GM18868 (cell line): ENCODE measurements at regions not wholly inside any gene's neighbourhood (a gene's known extent, or its start where the extent isn't known, plus 50 kb on each side); places are given as distances from the start of the nearest gene placed in this dataset.

Source experiments
- ATAC-seq: cut with Tn5 transposase; IDR thresholded peaks from one replicate; pipeline ENCODE4 v1.9.1; 2021; ENCODE audit warnings: mild to moderate bottlenecking, moderate library complexity; ENCODE audit not compliant: unreplicated experiment

GRCh38 chr2:22769497-22769896 lies 615.5 kb upstream of the KLHL29 start:
- no peak for ATAC-seq

GRCh38 chr2:22784566-22784965 lies 600.4 kb upstream of the KLHL29 start:
- ATAC-seq, result no peak

GRCh38 chr2:22786817-22787216 lies 598.2 kb upstream of the KLHL29 start:
- no peak for ATAC-seq

GRCh38 chr2:22787745-22788144 lies 597.2 kb upstream of the KLHL29 start:
- no peak for ATAC-seq

- ATAC-seq, result no peak
Measured at GRCh38 chr2:22788749-22789327, 596.1 kb upstream of the KLHL29 start.

DNA sequence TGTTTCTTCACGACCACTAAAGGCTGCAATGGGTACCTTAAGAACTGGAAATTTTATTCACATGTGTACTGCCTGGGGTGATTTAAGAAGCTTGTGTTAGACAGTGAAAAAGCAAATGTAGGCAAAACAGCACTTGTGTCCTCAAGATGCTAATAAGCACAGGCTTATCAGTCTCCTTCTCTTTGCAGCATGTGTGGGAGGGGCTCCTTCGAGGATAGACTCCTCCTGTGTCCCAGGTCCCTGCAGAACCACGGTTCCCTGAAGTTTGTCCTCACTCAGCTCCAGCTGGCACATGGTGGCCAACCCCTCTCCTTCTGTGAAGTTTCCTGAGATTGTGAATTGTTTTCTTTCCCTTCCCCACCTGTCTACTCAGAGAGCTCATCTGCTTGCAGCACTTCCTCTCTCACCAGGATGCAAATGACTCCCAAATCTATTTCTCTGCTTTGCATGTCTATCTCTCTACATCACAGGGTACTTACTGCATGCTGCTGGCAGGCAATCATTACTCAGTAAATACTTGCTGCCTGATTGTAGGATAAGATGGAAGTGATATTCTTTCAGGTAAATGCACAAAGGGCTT lies 589.6 kb upstream of the KLHL29 start:
- no peak for ATAC-seq

GRCh38 chr2:22798386-22798785 lies 586.6 kb upstream of the KLHL29 start:
- ATAC-seq, result no peak

GRCh38 chr2:22800412-22800811 lies 584.6 kb upstream of the KLHL29 start:
- no peak for ATAC-seq

DNA sequence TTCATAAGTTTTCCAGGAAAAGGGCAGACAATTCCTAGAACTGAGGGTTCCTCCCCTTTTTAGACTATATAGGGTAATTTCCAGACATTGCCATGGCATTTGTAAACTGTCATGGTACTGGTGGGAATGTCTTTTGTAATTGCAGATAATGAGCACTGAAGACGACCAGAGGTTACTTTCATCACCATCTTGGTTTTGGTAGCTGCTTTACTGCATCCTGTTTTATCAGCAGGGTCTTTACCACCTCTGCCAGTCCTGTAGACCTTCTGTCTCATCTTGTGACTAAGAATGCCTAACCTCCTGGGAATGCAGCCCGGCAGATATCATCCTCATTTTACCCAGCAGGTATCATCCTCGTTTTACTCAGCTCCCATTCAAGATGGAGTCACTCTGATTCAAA lies 583.9 kb upstream of the KLHL29 start:
- no peak for ATAC-seq

DNA sequence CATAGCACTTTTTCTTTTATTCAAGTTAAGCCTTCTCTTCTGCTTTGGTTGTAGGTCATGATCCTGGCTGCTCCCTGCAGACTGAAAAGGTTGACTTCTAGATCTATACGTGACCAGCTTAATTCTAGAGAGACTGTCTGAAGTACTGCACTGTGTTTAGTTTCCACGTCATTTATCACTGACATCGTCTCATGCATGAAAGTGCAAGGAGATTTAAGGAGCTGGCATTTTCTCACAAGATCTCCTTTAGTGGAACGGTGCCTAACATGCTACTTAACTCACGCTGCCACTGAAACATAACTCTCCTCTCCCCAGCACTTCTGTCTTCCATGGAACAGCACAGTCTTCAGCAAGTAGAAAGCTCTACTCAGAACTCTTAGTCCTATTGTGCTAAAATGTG lies 583.0 kb upstream of the KLHL29 start:
- no peak for ATAC-seq

GRCh38 chr2:22807872-22808271 lies 577.1 kb upstream of the KLHL29 start:
- ATAC-seq, result no peak

DNA sequence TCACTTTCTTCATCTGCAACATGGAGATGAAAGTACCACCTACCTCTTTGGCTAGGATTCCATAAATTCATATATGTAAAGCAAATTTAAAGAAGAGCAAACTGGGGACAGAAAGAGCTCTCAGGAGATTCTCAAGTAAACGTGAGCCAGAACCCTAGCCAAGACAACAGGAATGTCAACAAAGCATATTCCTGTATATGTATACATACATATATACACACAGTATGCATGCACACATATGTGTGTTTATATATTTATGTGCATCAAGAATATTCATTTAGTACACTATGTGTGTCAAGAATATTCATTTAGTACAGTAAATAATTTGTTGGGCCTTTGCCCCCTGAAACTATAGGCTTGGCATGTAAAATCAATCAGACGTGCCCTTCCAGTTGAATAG lies 574.4 kb upstream of the KLHL29 start:
- ATAC-seq, result no peak

GRCh38 chr2:22812065-22812680 lies 572.8 kb upstream of the KLHL29 start:
- ATAC-seq, result no peak

DNA sequence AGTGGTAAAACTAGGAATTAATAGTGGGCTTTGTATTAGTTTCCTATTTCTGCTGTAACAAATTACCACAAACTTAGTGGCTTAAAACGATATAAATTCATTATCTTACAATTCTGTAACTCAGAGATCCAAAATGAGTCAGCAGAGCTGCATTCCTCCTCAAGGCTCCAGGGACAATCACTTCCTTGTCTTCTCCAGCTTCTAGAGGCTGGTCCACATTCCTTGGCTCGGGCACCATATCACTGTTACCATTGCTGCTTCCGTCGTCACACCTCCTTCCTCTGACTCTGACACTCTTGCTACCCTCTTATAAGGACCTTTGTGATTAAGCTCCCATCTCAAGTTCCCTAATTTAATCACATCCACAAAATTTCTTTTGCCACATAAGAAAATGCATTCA lies 567.8 kb upstream of the KLHL29 start:
- ATAC-seq, result no peak

DNA sequence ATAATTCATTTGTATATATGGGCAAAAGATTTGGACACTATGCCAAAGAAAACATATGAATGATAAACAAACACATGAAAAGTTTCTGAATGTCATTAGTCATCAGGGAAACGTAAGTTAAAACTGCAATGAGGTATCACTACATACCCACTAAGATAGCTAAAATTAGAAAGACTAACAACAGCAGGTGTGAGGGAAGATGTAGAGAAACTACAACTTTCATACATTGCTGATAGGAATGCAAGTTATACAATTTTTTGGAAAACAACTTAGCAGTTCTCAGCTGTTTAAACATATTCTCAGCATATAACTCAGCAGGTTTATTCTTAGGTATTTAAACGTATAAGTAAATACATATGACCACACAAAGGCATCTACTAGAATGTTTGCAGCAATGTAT lies 563.5 kb upstream of the KLHL29 start:
- no peak for ATAC-seq

- ATAC-seq, result no peak
Measured at GRCh38 chr2:22822835-22823234, 562.1 kb upstream of the KLHL29 start.

- ATAC-seq, result no peak
Measured at GRCh38 chr2:22824618-22825017, 560.4 kb upstream of the KLHL29 start.

DNA sequence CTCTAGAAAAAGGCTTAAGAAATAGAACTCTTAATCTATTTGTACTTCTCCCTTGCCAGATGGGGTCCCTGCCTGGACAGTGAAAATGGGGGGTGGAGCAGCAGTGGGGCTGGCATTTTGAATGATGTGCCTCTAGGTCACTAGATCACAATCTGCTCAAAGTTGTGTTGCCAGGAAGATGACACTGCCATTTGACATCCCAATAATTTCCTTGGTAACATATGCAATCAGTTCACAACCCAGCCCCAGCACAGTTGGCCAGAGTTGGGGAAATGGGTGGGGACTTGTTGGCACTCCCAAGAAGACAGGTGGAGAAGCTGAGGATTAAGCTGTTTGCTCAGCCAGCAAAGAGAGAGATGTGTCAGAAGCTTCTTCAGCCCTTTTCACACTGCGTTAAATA lies 558.3 kb upstream of the KLHL29 start:
- no peak for ATAC-seq

DNA sequence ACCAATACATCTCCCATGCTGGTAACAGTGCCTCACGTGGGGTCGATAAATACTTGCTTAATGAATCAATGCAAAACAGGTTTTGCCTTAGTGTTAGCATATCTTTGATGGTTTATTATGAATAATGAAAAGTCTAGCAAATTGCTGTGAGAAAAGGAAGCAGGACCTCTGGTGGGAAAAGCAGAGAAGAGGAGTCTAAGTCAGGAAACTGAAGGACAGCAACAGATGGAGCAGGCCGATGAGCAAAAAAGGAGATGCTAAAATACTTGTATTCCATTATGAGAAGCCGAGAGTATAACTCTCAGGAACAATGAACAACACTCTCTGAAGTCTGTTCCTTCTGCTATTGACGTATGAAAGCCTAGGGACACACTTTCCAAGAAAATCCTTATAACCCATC lies 555.2 kb upstream of the KLHL29 start:
- no peak for ATAC-seq

DNA sequence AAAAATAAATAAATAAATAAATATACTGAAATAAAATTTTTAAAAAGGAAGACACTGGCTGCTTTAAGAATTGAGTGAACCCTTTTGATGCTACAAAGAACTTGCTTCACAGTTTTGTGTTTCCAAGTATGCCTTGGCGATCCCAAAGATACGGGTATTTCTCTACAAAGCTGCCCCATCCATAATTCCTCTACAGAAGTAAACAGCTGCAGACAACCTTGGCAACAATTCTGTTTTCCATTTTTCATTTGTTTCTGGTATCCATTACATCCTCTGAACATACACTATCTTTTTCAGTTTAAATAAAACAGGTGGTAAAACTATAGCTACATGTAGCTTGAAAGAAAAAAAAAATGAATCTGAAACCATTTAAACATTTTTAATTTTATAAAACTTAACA lies 552.8 kb upstream of the KLHL29 start:
- ATAC-seq, result no peak

DNA sequence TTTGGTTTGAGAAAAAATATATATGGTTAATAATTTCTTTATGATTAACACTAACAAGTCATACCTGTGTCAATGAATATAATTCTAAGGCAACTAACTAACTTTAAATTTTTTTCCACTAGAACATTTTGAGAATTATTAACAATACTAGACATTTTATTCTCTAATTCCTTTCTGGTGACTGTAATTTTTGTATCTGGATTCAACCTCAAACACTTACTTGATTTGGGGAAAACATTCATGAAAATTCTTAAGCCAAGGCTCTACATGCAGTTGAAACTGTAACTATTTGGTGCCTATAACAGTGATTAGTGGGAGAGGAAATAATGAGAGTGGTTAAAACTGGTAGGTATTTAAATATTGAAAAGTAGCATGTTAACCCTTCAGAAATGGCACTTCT lies 546.5 kb upstream of the KLHL29 start:
- ATAC-seq, result no peak

DNA sequence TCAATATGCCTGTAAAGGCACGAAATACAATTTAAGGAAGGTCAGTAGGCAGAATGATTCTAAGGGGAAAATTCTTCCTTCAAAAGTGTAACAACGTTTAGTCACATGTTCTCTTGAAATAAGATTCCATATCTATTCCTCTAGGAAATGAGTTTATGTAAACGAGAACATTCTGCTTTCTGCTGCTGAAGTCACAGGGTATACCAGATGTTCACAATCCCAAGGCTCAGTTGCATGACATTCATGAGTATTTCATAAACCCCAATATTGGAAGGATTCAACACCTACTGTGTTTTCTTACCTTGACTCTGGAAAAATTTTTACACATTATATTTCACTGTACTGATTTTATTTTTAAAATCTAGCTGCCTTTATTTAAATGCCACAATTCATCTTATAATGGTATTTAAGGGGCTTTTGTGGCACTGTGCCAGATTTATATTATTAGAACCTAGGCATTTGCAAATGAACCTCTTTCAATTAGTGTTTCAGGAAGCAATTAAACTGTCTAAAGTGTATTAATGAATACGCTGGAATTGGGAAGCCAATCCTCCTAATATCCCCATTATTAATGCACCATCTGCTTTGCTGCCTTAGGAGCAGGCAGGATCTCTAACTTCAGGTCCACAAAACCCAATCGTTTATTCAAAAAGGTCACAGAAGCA lies 542.6 kb upstream of the KLHL29 start:
- no peak for ATAC-seq
